ENCODE measurements at regions not wholly inside any gene's neighbourhood (a gene's known extent, or its start where the extent isn't known, plus 50 kb on each side); places are given as distances from the start of the nearest gene placed in this dataset.
"Not testable (repeated sequence)": the region's sequence is repeated elsewhere in the genome, so short reads cannot be mapped to it uniquely, and the experiment has no call there.

DNA sequence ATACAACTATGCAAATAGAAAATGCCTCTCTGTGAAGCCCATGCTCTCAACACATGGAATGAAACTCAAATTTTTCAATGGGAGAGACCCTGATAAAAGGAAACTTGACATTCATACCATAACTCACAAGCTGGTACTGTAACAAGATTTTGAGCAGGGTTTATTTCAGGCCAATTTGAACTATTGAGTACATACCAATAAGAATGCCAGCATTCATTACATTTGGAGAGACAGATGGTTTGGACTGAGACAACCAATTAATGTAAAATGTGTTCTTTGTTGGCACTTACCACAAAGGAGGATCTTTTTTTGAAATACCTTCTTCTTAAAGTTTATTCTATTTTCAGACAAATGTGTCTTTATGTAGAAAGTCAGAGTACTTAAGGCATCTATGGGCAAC, 1357.0 kb upstream of the GOT2 start:
- ChIA-PET CTCF (interaction anchor here (1.3 kb wide), 1 partner anchor 11 kb away, joined by 4 read pairs; no protein-coding TSS in a partner anchor), POLR2A (no interaction called here)
- DNase-seq (ENCODE audit: low read depth in 1 of 2, low spot score in 1 of 2), result no peak
- no peak overlapping the region for H3K4me3 ChIP-seq
- no peaks in the 10 kb centered on the region for H3K9me3 ChIP-seq
- no peak for FAIRE-seq
- no peak overlapping the region for H3K27ac ChIP-seq
- no peaks in the 10 kb centered on the region for H3K4me1 ChIP-seq
- TF ChIP-seq FOSB (CRISPR knock-in tag; IDR thresholded peaks at IDR 0.05) (no peak), NPAS2 (CRISPR knock-in tag; IDR thresholded peaks at IDR 0.05; ENCODE audit: borderline replicate concordance) (no peak), POLR2AphosphoS2 (conservative IDR thresholded peaks at IDR 0.05; ENCODE audit: low read length) (no peak), ZSCAN20 (CRISPR knock-in tag; IDR thresholded peaks at IDR 0.05) (no peak)
- no peak for ATAC-seq
- H3K4me2 ChIP-seq, result no peak overlapping the region

DNA sequence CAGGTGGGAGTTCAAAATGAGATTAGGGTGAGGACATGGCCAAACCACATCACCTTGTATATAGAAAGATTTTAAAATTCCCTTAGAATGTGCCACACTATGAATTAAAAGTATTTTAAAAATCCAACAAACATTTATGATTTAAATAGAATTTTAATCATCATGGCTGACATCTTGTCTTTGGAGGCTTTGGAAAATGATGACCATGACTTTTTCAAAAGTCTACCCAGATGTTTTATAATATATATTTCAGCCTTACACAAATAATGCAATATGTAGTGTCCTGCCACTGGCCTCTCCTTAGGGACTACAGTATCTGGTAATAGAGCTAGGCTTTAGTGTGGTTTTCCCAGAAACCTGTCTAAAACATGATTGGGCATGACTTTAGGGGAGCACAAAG, 1353.4 kb upstream of the GOT2 start:
- no peak overlapping the region for H3K4me2 ChIP-seq
- ATAC-seq (no peak), DNase-seq (ENCODE audit: low read depth in 1 of 2, low spot score in 1 of 2) (no peak), FAIRE-seq (no peak)
- no peaks in the 10 kb centered on the region for H3K9me3 ChIP-seq
- no peak for TF ChIP-seq RFX5 (IDR thresholded peaks at IDR 0.05)
- TF ChIP-seq MAFK (IDR thresholded peaks at IDR 0.05; ENCODE audit: partially characterized antibody), result peak; percentile 17
- no peak for TF ChIP-seq MYC (IDR thresholded peaks at IDR 0.05; ENCODE audit: borderline replicate concordance, low read length)
- ChIA-PET CTCF (no interaction called here), POLR2A (no interaction called here)
- H3K4me1 ChIP-seq, result no peaks in the 10 kb centered on the region
- H3K27ac ChIP-seq, result no peak overlapping the region
- no peak overlapping the region for H3K4me3 ChIP-seq

DNA sequence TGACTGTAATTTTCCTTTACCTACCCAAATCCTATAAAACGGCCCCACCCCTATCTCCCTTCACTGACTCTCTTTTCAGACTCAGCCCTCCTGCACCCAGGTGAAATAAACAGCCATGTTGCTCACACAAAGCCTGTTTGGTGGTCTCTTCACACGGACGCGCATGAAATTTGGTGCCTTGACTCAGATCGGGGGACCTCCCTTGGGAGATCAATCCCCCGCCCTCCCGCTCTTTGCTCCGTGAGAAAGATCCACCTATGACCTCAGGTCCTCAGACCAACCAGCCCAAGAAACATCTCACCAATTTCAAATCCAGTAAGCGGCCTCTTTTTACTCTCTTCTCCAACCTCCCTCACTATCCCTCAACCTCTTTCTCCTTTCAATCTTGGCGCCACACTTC, 1344.7 kb upstream of the GOT2 start:
- H3K9me3 ChIP-seq; FAIRE-seq; H3K4me2 ChIP-seq; POLR2A ChIA-PET; H3K4me3 ChIP-seq; H3K27ac ChIP-seq; CTCF ChIA-PET; DNase-seq (ENCODE audit: low read depth in 1 of 2, low spot score in 1 of 2); H3K4me1 ChIP-seq; ATAC-seq: not testable (repeated sequence)
- 61% methylated on average over 10 of the region's 10 CpGs for WGBS (ENCODE audit: missing lambda C conversion rate)

DNA sequence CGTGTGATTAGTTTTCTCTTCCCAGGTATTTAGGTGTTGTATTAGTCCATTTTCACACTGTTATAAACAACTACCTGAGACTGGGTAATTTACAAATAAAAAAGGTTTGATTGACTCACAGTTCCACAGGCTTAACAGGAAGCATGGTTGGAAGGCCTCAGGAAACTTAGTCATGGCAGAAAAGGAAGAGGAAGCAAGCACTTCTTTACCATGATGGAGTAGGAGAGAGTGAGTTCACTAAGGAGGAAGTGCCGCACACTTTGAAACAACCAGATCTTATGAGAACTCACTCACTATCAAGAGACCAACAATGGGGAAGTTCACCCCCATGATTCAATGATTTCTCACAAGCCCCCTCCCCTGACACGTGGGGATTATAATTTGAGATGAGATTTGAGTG, 1343.7 kb upstream of the GOT2 start:
- ATAC-seq (no peak), FAIRE-seq (no peak), DNase-seq (ENCODE audit: low read depth in 1 of 2, low spot score in 1 of 2) (no peak)
- ChIA-PET CTCF (no interaction called here), POLR2A (no interaction called here)
- Histone ChIP-seq H3K4me2 (no peak overlapping the region), H3K9me3 (no peaks in the 10 kb centered on the region), H3K4me1 (no peaks in the 10 kb centered on the region), H3K27ac (no peak overlapping the region), H3K4me3 (no peak overlapping the region)
- 54% methylated on average over 3 of the region's 3 CpGs for WGBS (ENCODE audit: missing lambda C conversion rate)
- TF ChIP-seq, protein P1, sequence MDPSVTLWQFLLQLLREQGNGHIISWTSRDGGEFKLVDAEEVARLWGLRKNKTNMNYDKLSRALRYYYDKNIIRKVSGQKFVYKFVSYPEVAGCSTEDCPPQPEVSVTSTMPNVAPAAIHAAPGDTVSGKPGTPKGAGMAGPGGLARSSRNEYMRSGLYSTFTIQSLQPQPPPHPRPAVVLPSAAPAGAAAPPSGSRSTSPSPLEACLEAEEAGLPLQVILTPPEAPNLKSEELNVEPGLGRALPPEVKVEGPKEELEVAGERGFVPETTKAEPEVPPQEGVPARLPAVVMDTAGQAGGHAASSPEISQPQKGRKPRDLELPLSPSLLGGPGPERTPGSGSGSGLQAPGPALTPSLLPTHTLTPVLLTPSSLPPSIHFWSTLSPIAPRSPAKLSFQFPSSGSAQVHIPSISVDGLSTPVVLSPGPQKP (IDR thresholded peaks at IDR 0.05; ENCODE audit: low read depth, low read length), result no peak
- TF ChIP-seq SMC3 (IDR thresholded peaks at IDR 0.05), result no peak
- no peak for TF ChIP-seq KDM5A (IDR thresholded peaks at IDR 0.05)

DNA sequence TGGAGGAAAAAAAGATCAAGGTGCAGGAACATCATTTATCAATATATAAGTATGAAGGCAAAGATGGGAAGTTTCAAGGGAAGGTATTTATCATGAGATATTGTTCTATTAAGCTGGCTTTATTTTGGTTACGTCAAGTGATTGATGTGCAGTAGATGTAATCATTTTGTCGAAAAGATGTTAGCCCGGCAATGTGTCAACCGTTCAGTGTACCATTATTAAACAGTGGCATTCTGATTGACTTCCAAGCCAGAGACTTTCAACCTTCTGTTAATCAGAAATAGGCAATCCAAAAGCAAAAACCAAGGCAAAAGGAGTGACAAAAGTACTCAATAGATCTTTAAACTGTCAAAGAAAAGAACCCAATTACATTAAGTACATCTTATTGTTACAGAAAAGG, 1340.3 kb upstream of the GOT2 start:
- CTCF ChIA-PET, result no interaction called here
- Histone ChIP-seq H3K4me2 (no peak overlapping the region), H3K4me3 (no peak overlapping the region), H3K4me1 (no peaks in the 10 kb centered on the region), H3K27ac (no peak overlapping the region), H3K9me3 (no peaks in the 10 kb centered on the region)
- DNase-seq (ENCODE audit: low read depth in 1 of 2, low spot score in 1 of 2) (no peak), FAIRE-seq (peak; percentile 51), ATAC-seq (no peak)
- TF ChIP-seq JUN (IDR thresholded peaks at IDR 0.05), result no peak
- no peak for TF ChIP-seq TP53 (CRISPR knock-in tag; IDR thresholded peaks at IDR 0.05)
- TF ChIP-seq GATA3 (IDR thresholded peaks at IDR 0.05; ENCODE audit: borderline replicate concordance), result no peak
- TF ChIP-seq POLR2AphosphoS2 (conservative IDR thresholded peaks at IDR 0.05; ENCODE audit: low read length), result no peak
- WGBS (ENCODE audit: missing lambda C conversion rate), result 66% methylated on average over 4 of the region's 4 CpGs
- POLR2A ChIA-PET, result no interaction called here

DNA sequence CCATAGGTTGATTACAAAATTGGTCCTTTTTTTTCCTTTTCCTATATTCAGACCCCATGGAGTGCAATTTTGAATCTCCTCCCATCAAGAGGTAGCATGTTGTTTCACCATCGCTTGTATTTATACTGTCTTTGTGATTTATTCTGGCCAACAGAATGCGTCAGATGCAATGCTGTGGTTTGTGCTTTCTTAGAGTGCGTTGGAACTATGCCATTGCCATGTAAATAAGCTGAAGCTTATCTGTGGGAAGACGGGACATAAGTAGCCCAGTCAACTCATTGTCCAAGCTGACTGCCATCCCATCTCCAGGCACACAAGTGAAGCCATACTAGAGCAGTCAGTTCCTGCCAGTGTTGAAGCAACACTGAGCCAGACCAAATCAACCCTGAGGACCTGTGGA, 1339.3 kb upstream of the GOT2 start:
- no peak overlapping the region for H3K4me3 ChIP-seq
- ChIA-PET POLR2A (no interaction called here), CTCF (no interaction called here)
- no peak for DNase-seq (ENCODE audit: low read depth in 1 of 2, low spot score in 1 of 2)
- no peak overlapping the region for H3K27ac ChIP-seq
- no peak for ATAC-seq
- no peaks in the 10 kb centered on the region for H3K4me1 ChIP-seq
- no peak overlapping the region for H3K4me2 ChIP-seq
- H3K9me3 ChIP-seq, result no peaks in the 10 kb centered on the region
- 37% methylated on average over 4 of the region's 4 CpGs for WGBS (ENCODE audit: missing lambda C conversion rate)
- FAIRE-seq, result no peak
- TF ChIP-seq POLR2AphosphoS2 (conservative IDR thresholded peaks at IDR 0.05; ENCODE audit: low read length) (no peak), SREBF2 (IDR thresholded peaks at IDR 0.05) (no peak), JUNB (IDR thresholded peaks at IDR 0.05) (no peak), HOXB13 (CRISPR knock-in tag; IDR thresholded peaks at IDR 0.05; ENCODE audit: low read depth) (no peak), NFE2L2 (conservative IDR thresholded peaks at IDR 0.05; ENCODE audit: low read length) (no peak), EP300 (IDR thresholded peaks at IDR 0.05) (no peak), KDM5A (IDR thresholded peaks at IDR 0.05) (no peak), ZC3H11A (IDR thresholded peaks at IDR 0.05) (no peak), FOSL2 (IDR thresholded peaks at IDR 0.05) (no peak), FOSL2 (CRISPR knock-in tag; IDR thresholded peaks at IDR 0.05) (no peak), HDAC2 (IDR thresholded peaks at IDR 0.05) (no peak), KDM1A (IDR thresholded peaks at IDR 0.05; ENCODE audit: low read depth) (no peak), PHF8 (IDR thresholded peaks at IDR 0.05; ENCODE audit: borderline replicate concordance, low read depth) (no peak), MAFK (IDR thresholded peaks at IDR 0.05; ENCODE audit: partially characterized antibody) (no peak), POLR2A (IDR thresholded peaks at IDR 0.05; ENCODE audit: low read length) (no peak), CHD4 (IDR thresholded peaks at IDR 0.05; ENCODE audit: borderline replicate concordance) (no peak), SMC3 (IDR thresholded peaks at IDR 0.05) (no peak), RAD21 (conservative IDR thresholded peaks at IDR 0.05 in 1 of 2, IDR thresholded peaks at IDR 0.05 in 1 of 2) (no peak)
- TF ChIP-seq, protein P2, sequence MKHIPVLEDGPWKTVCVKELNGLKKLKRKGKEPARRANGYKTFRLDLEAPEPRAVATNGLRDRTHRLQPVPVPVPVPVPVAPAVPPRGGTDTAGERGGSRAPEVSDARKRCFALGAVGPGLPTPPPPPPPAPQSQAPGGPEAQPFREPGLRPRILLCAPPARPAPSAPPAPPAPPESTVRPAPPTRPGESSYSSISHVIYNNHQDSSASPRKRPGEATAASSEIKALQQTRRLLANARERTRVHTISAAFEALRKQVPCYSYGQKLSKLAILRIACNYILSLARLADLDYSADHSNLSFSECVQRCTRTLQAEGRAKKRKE (CRISPR knock-in tag; IDR thresholded peaks at IDR 0.05; ENCODE audit: low read depth), result no peak
